Adrenal gland (tissue), 9 donors: ENCODE measurements at regions not wholly inside any gene's neighbourhood (a gene's known extent, or its start where the extent isn't known, plus 50 kb on each side); places are given as distances from the start of the nearest gene placed in this dataset.

Experiments used
- DNase-seq, 7 donors: peaks; one replicate each; pipeline ENCODE4 v3.0.0-alpha.2; 2019 to 2020
- H3K27ac ChIP-seq, 5 donors: fragments of 200-600 bp; sonication (generic) in 4 of 5; 1 replicate in 3 of 5; 2 replicates in 2 of 5; pipeline versions ENCODE4 v1.5.1 to v1.8.0; 2016 to 2020; ENCODE audit warnings: mild to moderate bottlenecking in 1 of 5
- H3K27me3 ChIP-seq: fragments of 200-600 bp; 2 replicates; pipeline ENCODE4 v1.8.0; 2021
- H3K36me3 ChIP-seq, 2 donors: fragments of 200-600 bp; replicated peaks in 1 of 2; 1 replicate in 1 of 2; 2 replicates in 1 of 2; pipeline versions ENCODE4 v1.5.1 to v1.8.0; 2018 to 2022
- H3K4me1 ChIP-seq, 2 donors: fragments of 200-600 bp; replicated peaks in 1 of 2; 1 replicate in 1 of 2; 2 replicates in 1 of 2; pipeline versions ENCODE4 v1.5.1 to v1.8.0; 2018 to 2021
- H3K4me3 ChIP-seq, 4 donors: fragments of 200-600 bp; sonication (generic) in 3 of 4; one replicate each; pipeline ENCODE4 v1.5.1; 2016 to 2018
- H3K9me3 ChIP-seq, 3 donors: fragments of 200-600 bp; sonication (generic) in 1 of 3; replicated peaks in 1 of 3; 1 replicate in 2 of 3; 2 replicates in 1 of 3; pipeline versions ENCODE4 v1.5.1 to v1.8.0; 2016 to 2021
- CTCF ChIP-seq, 6 experiments: fragments of 450-650 bp in 4 of 6; fragments of 200-600 bp in 2 of 6; sonication (generic) in 1 of 6; IDR thresholded peaks; 1 replicate in 5 of 6; 2 replicates in 1 of 6; pipeline versions ENCODE4 v1.5.1 to v1.8.0; 2016 to 2021; ENCODE audit warnings: antibody characterized with exemption in 6 of 6, mild to moderate bottlenecking in 2 of 6, moderate library complexity in 1 of 6
- POLR2A ChIP-seq, 2 donors: fragments of 450-650 bp; IDR thresholded peaks; one replicate each; pipeline ENCODE4 v1.6.1; 2017; ENCODE audit warnings: antibody characterized with exemption in 2 of 2, mild to moderate bottlenecking in 2 of 2, moderate library complexity in 1 of 2
- WGBS, 4 donors: extraction: QIAGEN DNeasy Blood & Tissue Kit in 2 of 4; methylation state at CpG; one replicate each; pipeline versions ENCODE4 v1.1.5 to v1.1.7; 2013 to 2017; 5-methylcytosine and 5-hydroxymethylcytosine counted together
- intact Hi-C, 2 donors: fragments of 100-400 bp; cut with DNase I; formaldehyde crosslinking; loops; one replicate each; pipeline versions ENCODE4 v1.14.1 to v1.15.0; 2022 to 2023
- donor health status: healthy with polysubstance abuse.
- donor health status: Bipolar disorder and iron deficiency.
- donor health status: DM: yes; HTN: yes; CAD: no.
- donor health status: DM: no; HTN: no; CAD: no.
- donor health status: DM: no; HTN: no; CAD: no.

GRCh38 chr9:18109675-18110074, 364.3 kb upstream of the ADAMTSL1 start:
- DNase-seq, result no peak
- Histone ChIP-seq H3K36me3 (no peaks in the 10 kb centered on the region), H3K9me3 (no peaks in the 10 kb centered on the region), H3K4me1 (no peaks in the 10 kb centered on the region), H3K4me3 (no peak overlapping the region), H3K27ac (no peak overlapping the region), H3K27me3 (no peaks in the 10 kb centered on the region)
- intact Hi-C loops, result no loop called here
- TF ChIP-seq POLR2A (IDR thresholded peaks at IDR 0.05), result no peak
- TF ChIP-seq CTCF (IDR thresholded peaks at IDR 0.05), result no peak
- 76 to 87% (median 84%) methylated on average over 4 of the region's 4 CpGs for WGBS, 4 donors

- intact Hi-C loops, result no loop called here
Measured at GRCh38 chr9:18111146-18111545, 362.8 kb upstream of the ADAMTSL1 start.

GRCh38 chr9:18114559-18115475, 359.1 kb upstream of the ADAMTSL1 start:
- Histone ChIP-seq H3K4me3 (no peak overlapping the region), H3K27ac (no peak overlapping the region), H3K36me3 (no peaks in the 10 kb centered on the region), H3K27me3 (no peaks in the 10 kb centered on the region), H3K4me1 (no peaks in the 10 kb centered on the region), H3K9me3 (no peaks in the 10 kb centered on the region)
- WGBS, 4 donors, result 70 to 79% (median 75%) methylated on average over 10 of the region's 10 CpGs
- TF ChIP-seq POLR2A (IDR thresholded peaks at IDR 0.05) (no peak), CTCF (IDR thresholded peaks at IDR 0.05) (no peak)
- intact Hi-C loops, result no loop called here
- DNase-seq, result no peak

More at GRCh38 chr9:18111146-18111545, 362.8 kb upstream of the ADAMTSL1 start:
- no peaks in the 10 kb centered on the region for H3K27me3 ChIP-seq
- no peak for DNase-seq
- no peak for TF ChIP-seq CTCF (IDR thresholded peaks at IDR 0.05)
- no peak for TF ChIP-seq POLR2A (IDR thresholded peaks at IDR 0.05)
- no peak overlapping the region for H3K4me3 ChIP-seq
- H3K27ac ChIP-seq, result no peak overlapping the region
- no peaks in the 10 kb centered on the region for H3K4me1 ChIP-seq
- H3K9me3 ChIP-seq, result no peaks in the 10 kb centered on the region
- no peaks in the 10 kb centered on the region for H3K36me3 ChIP-seq

- no peak for DNase-seq
- no peak overlapping the region for H3K27ac ChIP-seq
- H3K9me3 ChIP-seq, result no peaks in the 10 kb centered on the region
- no peaks in the 10 kb centered on the region for H3K36me3 ChIP-seq
- no peak for TF ChIP-seq POLR2A (IDR thresholded peaks at IDR 0.05)
- no peak for TF ChIP-seq CTCF (IDR thresholded peaks at IDR 0.05)
- H3K27me3 ChIP-seq, result no peaks in the 10 kb centered on the region
- no peaks in the 10 kb centered on the region for H3K4me1 ChIP-seq
- no peak overlapping the region for H3K4me3 ChIP-seq
- intact Hi-C loops, result no loop called here
Measured at GRCh38 chr9:18118268-18118667, 355.7 kb upstream of the ADAMTSL1 start.
